Vagina (tissue), 2 donors: ENCODE measurements at regions not wholly inside any gene's neighbourhood (a gene's known extent, or its start where the extent isn't known, plus 50 kb on each side); places are given as distances from the start of the nearest gene placed in this dataset.

Experiments used
- POLR2A ChIP-seq, 2 donors: fragments of 450-650 bp; IDR thresholded peaks; one replicate each; pipeline ENCODE4 v1.6.1; 2017; ENCODE audit warnings: antibody characterized with exemption in 2 of 2, mild to moderate bottlenecking in 2 of 2, moderate library complexity in 2 of 2
- TF ChIP-seq, protein P1 (sequence below), 3 experiments: fragments of 450-650 bp in 2 of 3; fragments of 200-600 bp in 1 of 3; sonication (generic) in 1 of 3; IDR thresholded peaks; one replicate each; pipeline ENCODE4 v1.5.1; 2017 to 2019; ENCODE audit warnings: antibody characterized with exemption in 3 of 3, mild to moderate bottlenecking in 2 of 3, moderate library complexity in 2 of 3

DNA sequence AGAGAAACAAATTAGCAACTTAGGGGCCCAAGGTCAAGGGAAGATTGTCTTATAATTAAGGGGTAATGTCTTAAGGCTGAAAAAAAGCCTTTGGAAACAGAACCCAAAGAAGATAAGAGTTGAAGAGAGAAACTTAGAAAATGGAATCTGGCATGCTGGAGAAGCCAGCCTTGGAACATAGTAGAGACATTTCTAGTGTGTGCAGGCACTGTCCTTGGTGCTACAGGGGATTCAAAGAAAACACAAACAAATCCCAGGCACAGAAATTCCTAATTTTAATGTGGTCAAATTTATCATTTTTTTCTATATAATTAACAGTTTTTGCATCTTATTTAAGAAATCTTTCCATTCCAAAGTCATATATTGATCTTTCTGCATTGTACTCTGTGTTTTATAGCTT lies 89.4 kb downstream of the NR1D2 start:
- TF ChIP-seq, protein P1, sequence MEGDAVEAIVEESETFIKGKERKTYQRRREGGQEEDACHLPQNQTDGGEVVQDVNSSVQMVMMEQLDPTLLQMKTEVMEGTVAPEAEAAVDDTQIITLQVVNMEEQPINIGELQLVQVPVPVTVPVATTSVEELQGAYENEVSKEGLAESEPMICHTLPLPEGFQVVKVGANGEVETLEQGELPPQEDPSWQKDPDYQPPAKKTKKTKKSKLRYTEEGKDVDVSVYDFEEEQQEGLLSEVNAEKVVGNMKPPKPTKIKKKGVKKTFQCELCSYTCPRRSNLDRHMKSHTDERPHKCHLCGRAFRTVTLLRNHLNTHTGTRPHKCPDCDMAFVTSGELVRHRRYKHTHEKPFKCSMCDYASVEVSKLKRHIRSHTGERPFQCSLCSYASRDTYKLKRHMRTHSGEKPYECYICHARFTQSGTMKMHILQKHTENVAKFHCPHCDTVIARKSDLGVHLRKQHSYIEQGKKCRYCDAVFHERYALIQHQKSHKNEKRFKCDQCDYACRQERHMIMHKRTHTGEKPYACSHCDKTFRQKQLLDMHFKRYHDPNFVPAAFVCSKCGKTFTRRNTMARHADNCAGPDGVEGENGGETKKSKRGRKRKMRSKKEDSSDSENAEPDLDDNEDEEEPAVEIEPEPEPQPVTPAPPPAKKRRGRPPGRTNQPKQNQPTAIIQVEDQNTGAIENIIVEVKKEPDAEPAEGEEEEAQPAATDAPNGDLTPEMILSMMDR (IDR thresholded peaks at IDR 0.05), result no peak
- no peak for TF ChIP-seq POLR2A (IDR thresholded peaks at IDR 0.05)
